HEK293T (cell line): ENCODE measurements at regions not wholly inside any gene's neighbourhood (a gene's known extent, or its start where the extent isn't known, plus 50 kb on each side); places are given as distances from the start of the nearest gene placed in this dataset.

Source experiments
- CTCF ChIA-PET: fragments of 350-600 bp; formaldehyde crosslinking; extraction: SDS; loops from one replicate; lab custom pipeline; 2021; ENCODE audit warnings: antibody characterized with exemption, inconsistent platforms; lab: Yijun Ruan, JAX
- POLR2A ChIA-PET: fragments of 350-600 bp; formaldehyde crosslinking; extraction: SDS; loops from one replicate; lab custom pipeline; 2020; ENCODE audit warnings: antibody characterized with exemption, inconsistent platforms; lab: Yijun Ruan, JAX
- DNase-seq: peaks from one replicate; pipeline ENCODE4 v3.0.0; 2012; ENCODE audit warnings: mixed read lengths; ENCODE audit errors: extremely low spot score
- ARNT ChIP-seq: fragments of 450-650 bp; IDR thresholded peaks from 2 replicates; pipeline ENCODE4 v1.6.1; 2017; ENCODE audit warnings: mild to moderate bottlenecking
- BHLHE40 ChIP-seq: fragments of 450-650 bp; IDR thresholded peaks from 2 replicates; pipeline ENCODE4 v1.6.1; 2016; ENCODE audit warnings: mild to moderate bottlenecking, moderate library complexity, borderline replicate concordance
- CTBP1 ChIP-seq: fragments of 450-650 bp; IDR thresholded peaks from 2 replicates; pipeline ENCODE4 v1.6.1; 2016; ENCODE audit warnings: borderline replicate concordance
- ELF4 ChIP-seq: fragments of 450-650 bp; IDR thresholded peaks from 2 replicates; pipeline ENCODE4 v1.6.1; 2017; ENCODE audit warnings: antibody characterized with exemption
- FOXA1 ChIP-seq: fragments of 450-650 bp; IDR thresholded peaks from 2 replicates; pipeline ENCODE4 v1.6.1; 2016; ENCODE audit warnings: mild to moderate bottlenecking
- FOXK2 ChIP-seq: fragments of 450-650 bp; IDR thresholded peaks from 2 replicates; pipeline ENCODE4 v1.6.1; 2016; ENCODE audit warnings: mild to moderate bottlenecking
- FOXM1 ChIP-seq: fragments of 450-650 bp; IDR thresholded peaks from 2 replicates; pipeline ENCODE4 v1.6.1; 2017; ENCODE audit warnings: mild to moderate bottlenecking, borderline replicate concordance
- HDGF ChIP-seq: fragments of 450-650 bp; IDR thresholded peaks from 2 replicates; pipeline ENCODE4 v1.6.1; 2017; ENCODE audit warnings: antibody characterized with exemption, borderline replicate concordance
- L3MBTL2 ChIP-seq: fragments of 450-650 bp; conservative IDR thresholded peaks from 2 replicates; pipeline ENCODE4 v1.6.1; 2016; ENCODE audit warnings: mild to moderate bottlenecking
- LEF1 ChIP-seq: fragments of 450-650 bp; IDR thresholded peaks from 2 replicates; pipeline ENCODE4 v1.6.1; 2017; ENCODE audit warnings: mild to moderate bottlenecking, borderline replicate concordance
- NFRKB ChIP-seq: fragments of 450-650 bp; IDR thresholded peaks from 2 replicates; pipeline ENCODE4 v1.6.1; 2016; ENCODE audit warnings: mild to moderate bottlenecking, moderate library complexity
- PKNOX1 ChIP-seq: fragments of 450-650 bp; IDR thresholded peaks from 2 replicates; pipeline ENCODE4 v1.6.1; 2016
- SP1 ChIP-seq: fragments of 450-650 bp; IDR thresholded peaks from 2 replicates; pipeline ENCODE4 v1.6.1; 2017
- SUZ12 ChIP-seq: fragments of 450-650 bp; IDR thresholded peaks from 2 replicates; pipeline ENCODE4 v1.6.1; 2016; ENCODE audit warnings: mild to moderate bottlenecking
- TARDBP ChIP-seq: fragments of 450-650 bp; IDR thresholded peaks from 2 replicates; pipeline ENCODE4 v1.6.1; 2016
- ZNF384 ChIP-seq: fragments of 450-650 bp; IDR thresholded peaks from 2 replicates; pipeline ENCODE4 v1.6.1; 2016

GRCh38 chr1:195590649-195591048, 1017.6 kb downstream of the KCNT2 start:
- ChIA-PET POLR2A (no interaction called here), CTCF (no interaction called here)
- TF ChIP-seq ELF4 (no peak), CTBP1 (peak; percentile 66), PKNOX1 (0 out of 2 replicates have a peak, but pooled peaks have one; percentile 19), FOXA1 (peak; percentile 33; the same call in 1 of the 2 replicates)
- no peak for DNase-seq

DNA sequence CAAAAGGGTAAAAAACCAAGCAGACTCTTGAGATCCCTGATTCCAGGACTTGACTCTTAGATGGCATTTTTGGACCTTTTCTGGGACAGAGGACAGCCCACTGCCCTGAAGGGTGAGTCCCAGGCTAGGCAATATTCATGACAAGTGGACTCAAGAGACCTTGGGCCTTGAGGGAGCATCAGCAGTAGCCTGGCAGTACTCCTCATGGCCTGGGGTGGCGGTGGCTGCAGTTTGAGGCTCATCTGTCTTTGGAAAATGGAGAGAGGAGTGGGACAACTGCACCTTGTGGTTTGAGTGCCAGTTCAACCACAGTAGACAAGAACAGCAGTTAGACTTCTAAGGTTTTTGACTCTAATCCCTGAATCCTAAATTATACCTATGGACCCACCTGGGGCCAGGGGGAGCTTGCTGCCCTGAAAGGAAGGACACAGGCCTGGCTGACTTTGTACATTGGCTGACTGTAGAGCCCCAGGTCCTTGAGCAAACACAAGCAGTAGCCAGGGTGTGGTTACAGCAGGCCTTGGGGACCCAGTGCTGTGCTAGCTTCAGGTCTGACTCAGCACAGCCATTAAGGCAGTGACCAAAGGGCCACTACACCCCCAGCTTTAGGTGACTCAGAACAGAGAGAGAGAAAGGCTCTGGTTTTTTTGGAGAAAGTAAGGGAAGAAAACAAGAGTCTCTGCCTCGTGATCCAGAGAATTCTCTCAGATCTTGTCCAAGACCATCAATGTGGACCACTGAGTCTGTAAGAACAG, 1023.2 kb downstream of the KCNT2 start:
- DNase-seq, result no peak
- no peak for TF ChIP-seq TARDBP
- no peak for TF ChIP-seq ELF4
- no peak for TF ChIP-seq ARNT
- TF ChIP-seq BHLHE40, result no peak
- no peak for TF ChIP-seq SUZ12
- no peak for TF ChIP-seq PKNOX1
- no peak for TF ChIP-seq ZNF384
- no peak for TF ChIP-seq NFRKB
- TF ChIP-seq FOXA1, result no peak
- TF ChIP-seq L3MBTL2, result no peak
- no peak for TF ChIP-seq FOXM1
- TF ChIP-seq HDGF, result no peak
- TF ChIP-seq CTBP1, result no peak
- no peak for TF ChIP-seq SP1
- no peak for TF ChIP-seq FOXK2
- no peak for TF ChIP-seq LEF1
- ChIA-PET CTCF (interaction anchor here (0.7 kb wide), 1 partner anchor 404 kb away, joined by 3 read pairs; no protein-coding TSS in a partner anchor), POLR2A (no interaction called here)

- TF ChIP-seq FOXM1, result no peak
- TF ChIP-seq ELF4, result no peak
- no peak for TF ChIP-seq CTBP1
- TF ChIP-seq FOXK2, result no peak
- no peak for TF ChIP-seq SP1
- no peak for TF ChIP-seq FOXA1
- no peak for TF ChIP-seq PKNOX1
- no peak for TF ChIP-seq ZNF384
- TF ChIP-seq TARDBP, result no peak
- TF ChIP-seq HDGF, result no peak
- DNase-seq, result peak; percentile 15
- POLR2A ChIA-PET, result no interaction called here
- CTCF ChIA-PET, result no interaction called here
These were observed 1027.3 kb downstream of the KCNT2 start for GRCh38 chr1:195580988-195581387.

- TF ChIP-seq SUZ12 (no peak), ZNF384 (no peak), BHLHE40 (no peak), ELF4 (no peak), CTBP1 (no peak), ARNT (no peak), L3MBTL2 (no peak), NFRKB (no peak)
- CTCF ChIA-PET, result no interaction called here
- POLR2A ChIA-PET, result no interaction called here
- no peak for DNase-seq
These were observed 1030.5 kb downstream of the KCNT2 start for GRCh38 chr1:195577748-195578147.

DNA sequence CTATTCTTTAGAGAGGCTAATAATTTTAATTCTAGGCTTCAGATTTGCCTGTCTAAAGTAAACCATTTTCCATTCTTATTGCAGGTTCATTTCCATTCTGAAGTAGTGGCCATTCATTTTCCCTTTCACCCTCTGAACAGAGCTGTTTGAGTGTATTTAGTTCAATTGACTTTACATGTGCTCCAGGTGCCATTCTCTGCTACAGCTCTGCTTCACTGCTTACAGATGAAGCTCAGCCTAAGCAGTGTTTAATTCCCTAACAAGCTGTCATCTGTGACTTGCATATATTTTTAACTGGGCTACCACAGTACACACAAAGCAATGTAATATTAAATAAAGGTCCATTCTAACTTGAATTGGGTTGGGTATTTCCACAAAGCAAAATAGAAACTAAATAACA, 1031.6 kb downstream of the KCNT2 start:
- no peak for DNase-seq
- POLR2A ChIA-PET, result no interaction called here
- CTCF ChIA-PET, result no interaction called here
- TF ChIP-seq HDGF (no peak), FOXM1 (no peak)

DNA sequence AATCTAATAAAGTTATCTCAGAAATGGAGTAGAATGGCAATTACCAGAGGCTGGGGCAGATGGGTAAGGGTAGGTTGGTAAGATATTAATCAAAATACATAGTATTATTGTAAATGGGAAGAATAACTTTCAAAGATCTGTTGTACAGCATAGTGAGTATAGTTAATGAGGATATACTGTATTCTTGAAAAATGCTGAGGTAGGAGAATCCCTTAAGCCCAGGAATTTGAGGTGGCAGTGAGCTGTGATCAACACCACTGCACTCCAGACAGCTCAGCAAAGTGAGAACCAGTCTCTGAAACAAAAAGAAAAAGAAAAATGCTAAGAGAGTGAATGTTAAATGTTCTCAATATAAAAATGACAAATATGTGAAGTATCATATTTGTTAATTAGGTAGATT, 1033.7 kb downstream of the KCNT2 start:
- DNase-seq, result no peak
- POLR2A ChIA-PET, result no interaction called here
- TF ChIP-seq SUZ12 (no peak), ZNF384 (no peak), TARDBP (no peak), ARNT (no peak), LEF1 (no peak), SP1 (no peak), L3MBTL2 (no peak), NFRKB (no peak)
- CTCF ChIA-PET, result no interaction called here

DNA sequence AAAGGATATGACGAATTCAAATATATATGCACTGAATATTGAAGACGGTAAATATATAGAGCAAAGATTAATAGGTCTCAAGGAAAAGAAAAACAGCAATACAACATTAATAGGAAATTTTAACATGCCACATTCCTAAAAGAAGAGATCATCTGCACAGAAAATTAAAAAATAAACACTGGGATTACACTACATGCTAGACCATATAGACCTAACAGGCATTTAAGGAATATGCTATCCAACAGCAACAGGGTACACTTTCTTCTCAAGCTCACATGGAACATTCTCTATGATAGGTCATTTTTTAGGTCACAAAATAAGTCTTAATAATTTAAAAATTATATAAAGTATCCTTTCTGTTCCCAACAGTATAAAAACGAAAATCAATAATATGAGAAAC, 1038.3 kb downstream of the KCNT2 start:
- no peak for DNase-seq
- ChIA-PET POLR2A (no interaction called here), CTCF (no interaction called here)
- TF ChIP-seq FOXK2 (no peak), SUZ12 (no peak), ARNT (no peak), FOXA1 (no peak), ELF4 (no peak), BHLHE40 (no peak), FOXM1 (no peak), HDGF (no peak), L3MBTL2 (no peak), TARDBP (no peak), PKNOX1 (no peak), LEF1 (no peak), ZNF384 (no peak), CTBP1 (no peak)
